Gastroesophageal sphincter (tissue), 3 donors: ENCODE measurements at regions not wholly inside any gene's neighbourhood (a gene's known extent, or its start where the extent isn't known, plus 50 kb on each side); places are given as distances from the start of the nearest gene placed in this dataset.

ENCODE experiments used
- EP300 ChIP-seq: sonication (generic); formaldehyde crosslinking; IDR thresholded peaks from one replicate; pipeline ENCODE4 v1.6.1; 2017; ENCODE audit warnings: antibody characterized with exemption, mild to moderate bottlenecking
- POLR2A ChIP-seq, 2 donors: fragments of 450-650 bp; IDR thresholded peaks; one replicate each; pipeline ENCODE4 v1.6.1; 2017; ENCODE audit warnings: antibody characterized with exemption in 2 of 2, mild to moderate bottlenecking in 2 of 2, moderate library complexity in 1 of 2
- TF ChIP-seq, protein P1 (sequence below), 4 experiments: fragments of 200-600 bp in 2 of 4; fragments of 450-650 bp in 2 of 4; sonication (generic) in 1 of 4; IDR thresholded peaks; one replicate each; pipeline ENCODE4 v1.5.1; 2017 to 2019; ENCODE audit warnings: antibody characterized with exemption in 4 of 4, mild to moderate bottlenecking in 2 of 4, moderate library complexity in 2 of 4

DNA sequence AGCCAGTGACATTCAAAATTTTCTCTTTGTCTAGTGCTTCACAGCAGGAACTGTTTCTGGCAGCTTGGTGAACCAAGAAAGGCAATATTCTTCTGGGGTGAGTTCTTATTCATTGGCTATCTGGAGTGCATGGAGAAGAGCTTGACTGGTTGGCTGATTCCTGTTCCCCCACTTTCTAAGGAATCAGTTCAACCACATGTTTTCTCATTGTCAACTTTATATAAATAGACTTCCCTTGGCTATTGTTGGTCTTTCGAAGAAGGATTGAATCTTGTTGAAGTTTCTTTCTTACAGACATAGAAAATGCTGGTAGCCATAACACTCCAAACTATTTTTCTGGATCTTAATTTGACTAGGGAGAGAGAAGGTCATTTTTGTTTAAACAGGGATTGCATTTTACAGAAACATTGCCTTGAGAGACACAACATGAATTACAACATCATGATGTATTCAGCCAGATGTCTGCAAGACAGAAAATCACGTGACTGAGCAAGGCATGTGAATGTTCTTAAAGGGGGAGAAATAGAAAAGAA lies 85.2 kb downstream of the EDNRB start:
- TF ChIP-seq, protein P1, sequence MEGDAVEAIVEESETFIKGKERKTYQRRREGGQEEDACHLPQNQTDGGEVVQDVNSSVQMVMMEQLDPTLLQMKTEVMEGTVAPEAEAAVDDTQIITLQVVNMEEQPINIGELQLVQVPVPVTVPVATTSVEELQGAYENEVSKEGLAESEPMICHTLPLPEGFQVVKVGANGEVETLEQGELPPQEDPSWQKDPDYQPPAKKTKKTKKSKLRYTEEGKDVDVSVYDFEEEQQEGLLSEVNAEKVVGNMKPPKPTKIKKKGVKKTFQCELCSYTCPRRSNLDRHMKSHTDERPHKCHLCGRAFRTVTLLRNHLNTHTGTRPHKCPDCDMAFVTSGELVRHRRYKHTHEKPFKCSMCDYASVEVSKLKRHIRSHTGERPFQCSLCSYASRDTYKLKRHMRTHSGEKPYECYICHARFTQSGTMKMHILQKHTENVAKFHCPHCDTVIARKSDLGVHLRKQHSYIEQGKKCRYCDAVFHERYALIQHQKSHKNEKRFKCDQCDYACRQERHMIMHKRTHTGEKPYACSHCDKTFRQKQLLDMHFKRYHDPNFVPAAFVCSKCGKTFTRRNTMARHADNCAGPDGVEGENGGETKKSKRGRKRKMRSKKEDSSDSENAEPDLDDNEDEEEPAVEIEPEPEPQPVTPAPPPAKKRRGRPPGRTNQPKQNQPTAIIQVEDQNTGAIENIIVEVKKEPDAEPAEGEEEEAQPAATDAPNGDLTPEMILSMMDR (IDR thresholded peaks at IDR 0.05): no peak
- TF ChIP-seq EP300: no peak
- TF ChIP-seq POLR2A (IDR thresholded peaks at IDR 0.05): no peak
